Keratinocyte (primary cell): ENCODE measurements at regions not wholly inside any gene's neighbourhood (a gene's known extent, or its start where the extent isn't known, plus 50 kb on each side); places are given as distances from the start of the nearest gene placed in this dataset.
"Not testable (repeated sequence)": the region's sequence is repeated elsewhere in the genome, so short reads cannot be mapped to it uniquely, and the experiment has no call there.

ENCODE experiments used
- DNase-seq: peaks from one replicate; pipeline ENCODE4 v3.0.0-alpha.2; 2011; ENCODE audit warnings: low read depth, missing footprints, low spot score
- FAIRE-seq: peaks from 2 replicates; lab custom pipeline; 2011; peaks lifted over from hg19 to GRCh38; lab: Jason Lieb, UNC
- H2AFZ ChIP-seq: 2 replicates; pipeline ENCODE4 v1.6.0; 2012; ENCODE audit warnings: low read length, control low read depth, inconsistent platforms; ENCODE audit not compliant: control insufficient read depth
- H3K27ac ChIP-seq: 2 replicates; pipeline ENCODE4 v1.5.1; 2011; ENCODE audit warnings: low read length; ENCODE audit not compliant: control insufficient read depth, insufficient read depth
- H3K27me3 ChIP-seq: 3 replicates; pipeline ENCODE4 v1.6.0; 2011; ENCODE audit warnings: low read length; ENCODE audit not compliant: control insufficient read depth, insufficient read depth; ENCODE audit errors: extremely low read depth
- H3K36me3 ChIP-seq, 2 experiments: 2 replicates in 1 of 2; 3 replicates in 1 of 2; pipeline ENCODE4 v1.5.1; 2011; ENCODE audit warnings: low read length in 2 of 2, mild to moderate bottlenecking in 1 of 2; ENCODE audit not compliant: control insufficient read depth in 2 of 2, insufficient read depth in 2 of 2; ENCODE audit errors: extremely low read depth in 1 of 2
- H3K4me1 ChIP-seq: 3 replicates; pipeline ENCODE4 v1.5.1; 2011; ENCODE audit warnings: low read length; ENCODE audit not compliant: control insufficient read depth, insufficient read depth; ENCODE audit errors: extremely low read depth
- H3K4me2 ChIP-seq: 3 replicates; pipeline ENCODE4 v1.6.0; 2011; ENCODE audit warnings: low read depth, low read length; ENCODE audit not compliant: control insufficient read depth, insufficient read depth; ENCODE audit errors: extremely low read depth
- H3K4me3 ChIP-seq, 3 experiments: fragments of 200-600 bp in 1 of 3; sonication (generic) in 1 of 3; 2 replicates in 2 of 3; 3 replicates in 1 of 3; pipeline ENCODE4 v1.5.1; 2011 to 2016; ENCODE audit warnings: low read length in 3 of 3, mild to moderate bottlenecking in 3 of 3, control low read depth in 2 of 3, inconsistent platforms in 1 of 3, low read depth in 1 of 3, mixed read lengths in 1 of 3, mixed run types in 1 of 3, moderate library complexity in 1 of 3; ENCODE audit not compliant: control insufficient read depth in 2 of 3, insufficient read depth in 2 of 3; ENCODE audit errors: extremely low read depth in 1 of 3
- H3K79me2 ChIP-seq: 2 replicates; pipeline ENCODE4 v1.6.0; 2012; ENCODE audit warnings: low read length; ENCODE audit not compliant: control insufficient read depth, insufficient read depth
- H3K9ac ChIP-seq: 3 replicates; pipeline ENCODE4 v1.6.0; 2011; ENCODE audit warnings: low read length; ENCODE audit not compliant: control insufficient read depth, insufficient read depth; ENCODE audit errors: extremely low read depth
- H3K9me1 ChIP-seq: 3 replicates; pipeline ENCODE4 v1.6.0; 2011; ENCODE audit warnings: low read length; ENCODE audit not compliant: control insufficient read depth, insufficient read depth; ENCODE audit errors: extremely low read depth
- H3K9me3 ChIP-seq: 2 replicates; pipeline ENCODE4 v1.5.1; 2012; ENCODE audit warnings: low read depth, low read length; ENCODE audit not compliant: control insufficient read depth
- H4K20me1 ChIP-seq: 3 replicates; pipeline ENCODE4 v1.6.0; 2011; ENCODE audit warnings: low read length; ENCODE audit not compliant: control insufficient read depth, insufficient read depth; ENCODE audit errors: extremely low read depth
- dilution Hi-C: fragments of 300-500 bp; cut with MboI; formaldehyde crosslinking; loops from one replicate; pipeline ENCODE4 v1.7.0; 2020; ENCODE audit warnings: low sequenced_read_pairs; ENCODE audit not compliant: extremely low pct_ligation_motif_present

DNA sequence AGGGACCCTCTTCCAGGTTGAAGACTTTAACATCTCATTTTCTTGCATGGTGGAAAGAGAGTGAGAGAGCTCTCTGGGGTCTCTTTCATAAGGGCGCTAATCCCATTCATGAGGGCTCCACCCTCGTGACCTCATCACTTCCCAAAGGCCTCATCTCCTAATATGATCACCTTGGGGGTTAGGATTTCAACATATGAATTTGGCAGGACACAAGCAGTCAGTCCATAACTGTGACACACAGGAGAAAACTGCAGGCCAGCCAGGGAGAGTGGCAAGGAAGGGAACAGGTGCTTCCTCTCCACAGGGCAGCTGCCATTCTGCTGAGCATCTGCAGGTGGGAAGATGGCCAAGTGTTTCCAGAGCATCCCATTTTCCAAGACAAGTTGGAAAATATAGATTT is 178.9 kb downstream of the BCL2L11 start:
- FAIRE-seq, dilution Hi-C loops, H3K27me3 ChIP-seq: not testable (repeated sequence)

DNA sequence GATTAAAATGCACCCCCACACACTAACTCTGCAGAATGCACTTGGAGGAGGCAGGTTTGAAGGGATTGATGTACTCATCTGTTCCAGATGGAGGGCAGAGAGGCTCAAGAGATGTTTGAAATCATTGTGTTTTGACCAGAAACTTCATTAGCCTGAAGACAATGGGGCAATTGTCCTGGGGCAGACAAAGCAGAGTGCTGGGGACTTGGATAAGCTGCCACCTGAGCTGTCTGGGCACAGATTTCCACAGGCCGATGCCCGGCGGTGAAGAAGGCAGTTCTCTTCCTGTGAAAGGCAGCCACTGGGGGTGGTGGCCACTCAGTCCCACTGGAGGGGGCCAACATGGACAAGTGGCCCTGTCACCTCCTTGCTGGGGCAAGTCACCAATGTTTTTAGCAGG is 181.0 kb downstream of the BCL2L11 start:
- dilution Hi-C loops, FAIRE-seq: not testable (repeated sequence)

More for the DNA sequence above, 178.9 kb downstream of the BCL2L11 start:
- H3K4me2 ChIP-seq, DNase-seq, H3K36me3 ChIP-seq, H3K79me2 ChIP-seq, H3K9me1 ChIP-seq, H3K9me3 ChIP-seq, H2AFZ ChIP-seq, H4K20me1 ChIP-seq, H3K9ac ChIP-seq, H3K27ac ChIP-seq, H3K4me3 ChIP-seq, H3K4me1 ChIP-seq: not testable (repeated sequence)

DNA sequence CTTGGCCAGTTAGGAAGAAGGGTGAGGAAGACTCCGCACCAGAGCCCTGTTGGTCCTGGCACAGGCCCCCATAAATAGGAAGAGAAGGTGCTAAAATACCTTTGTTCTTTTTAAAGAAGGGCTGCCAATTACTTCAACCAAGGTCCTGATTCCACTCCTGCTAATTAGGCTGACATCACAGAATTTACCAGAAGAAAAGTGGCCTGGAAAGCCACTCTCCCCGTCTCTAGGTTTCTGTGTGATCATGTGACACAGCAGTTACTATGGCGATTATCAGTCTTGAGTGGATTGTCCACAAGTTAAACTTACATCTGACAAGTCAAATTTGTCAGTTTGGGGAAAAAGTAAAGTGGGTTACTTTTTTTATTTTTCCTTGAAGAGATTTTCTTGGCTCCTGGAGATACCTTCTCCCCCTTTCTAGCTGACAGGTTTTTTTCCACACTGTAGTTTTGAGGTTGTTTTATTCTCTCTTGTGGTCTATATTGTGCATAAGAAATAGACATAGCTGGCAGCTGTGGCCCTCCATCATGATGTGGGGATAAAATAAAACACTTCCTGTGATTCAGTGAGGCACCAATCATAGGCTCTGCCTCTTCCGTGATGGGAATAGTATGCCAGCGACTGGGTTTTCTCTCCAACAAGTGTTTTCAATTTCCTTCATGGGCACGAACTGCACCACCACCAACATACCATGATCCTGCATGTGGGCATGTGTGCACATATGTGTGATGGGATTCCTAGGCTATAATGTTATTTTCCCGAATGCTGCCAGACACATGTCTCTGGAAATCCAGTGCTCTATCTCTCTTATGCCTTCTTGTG is 181.9 kb downstream of the BCL2L11 start:
- dilution Hi-C loops, H3K79me2 ChIP-seq, H3K9me3 ChIP-seq, H4K20me1 ChIP-seq, H3K4me2 ChIP-seq, H3K4me3 ChIP-seq, H3K27ac ChIP-seq, H3K36me3 ChIP-seq, H2AFZ ChIP-seq, H3K4me1 ChIP-seq, H3K9ac ChIP-seq, DNase-seq, H3K9me1 ChIP-seq, FAIRE-seq, H3K27me3 ChIP-seq: not testable (repeated sequence)

More for the DNA sequence above, 181.0 kb downstream of the BCL2L11 start:
- H2AFZ ChIP-seq, H3K27ac ChIP-seq, H3K9me1 ChIP-seq, H3K9me3 ChIP-seq, H3K4me3 ChIP-seq, H3K4me2 ChIP-seq, DNase-seq, H3K27me3 ChIP-seq, H3K4me1 ChIP-seq, H3K36me3 ChIP-seq, H3K79me2 ChIP-seq, H4K20me1 ChIP-seq, H3K9ac ChIP-seq: not testable (repeated sequence)

DNA sequence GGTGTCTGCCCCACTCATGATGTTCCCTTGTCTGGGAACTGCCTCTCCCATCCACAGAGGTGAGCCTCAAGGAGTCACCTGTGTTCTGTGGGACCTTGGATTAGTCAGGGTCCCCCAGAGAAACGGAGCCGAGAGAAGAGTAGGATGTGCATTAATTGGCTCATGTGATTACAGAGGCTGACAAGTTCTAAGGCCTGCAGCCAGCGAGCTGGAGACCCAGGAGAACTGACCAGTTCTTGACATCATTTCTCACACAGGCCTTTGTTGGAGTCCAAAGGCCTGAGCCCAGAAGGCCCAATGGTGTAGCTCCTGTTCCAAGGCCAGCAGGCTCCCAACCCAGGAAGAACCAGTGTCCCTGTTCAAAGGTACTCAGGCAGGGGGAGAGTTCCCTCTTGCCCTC is 186.6 kb downstream of the BCL2L11 start:
- H3K9ac ChIP-seq, dilution Hi-C loops: not testable (repeated sequence)

More for the DNA sequence above, 186.6 kb downstream of the BCL2L11 start:
- not testable (repeated sequence) for H3K9me1 ChIP-seq, DNase-seq, H3K36me3 ChIP-seq, H3K4me2 ChIP-seq, H3K79me2 ChIP-seq, H4K20me1 ChIP-seq, H2AFZ ChIP-seq, FAIRE-seq, H3K4me1 ChIP-seq, H3K9me3 ChIP-seq, H3K4me3 ChIP-seq, H3K27ac ChIP-seq, H3K27me3 ChIP-seq
